A204.1 (cell line): ENCODE measurements at regions not wholly inside any gene's neighbourhood (a gene's known extent, or its start where the extent isn't known, plus 50 kb on each side); places are given as distances from the start of the nearest gene placed in this dataset.

Experiments
- FAIRE-seq: peaks from 2 replicates; lab custom pipeline; 2012; peaks lifted over from hg19 to GRCh38; lab: Jason Lieb, UNC

DNA sequence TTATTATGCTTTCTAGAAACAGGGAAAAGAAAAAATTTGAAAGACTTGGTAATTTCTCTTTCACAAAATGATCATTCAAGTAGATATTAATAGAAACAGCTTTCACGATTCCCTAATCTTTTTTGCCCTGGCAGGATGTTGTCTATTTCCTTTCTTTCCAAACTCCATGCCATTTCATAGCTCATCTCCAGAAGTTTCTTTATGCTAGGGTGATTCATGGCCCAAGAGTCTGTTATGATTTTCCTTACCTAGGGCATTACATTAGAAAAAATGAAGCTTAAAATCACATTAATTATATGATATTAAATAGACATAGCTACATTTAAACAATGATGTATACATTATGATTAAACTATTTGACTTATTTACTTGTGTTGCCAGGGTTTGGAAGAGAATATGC is 762.1 kb downstream of the LTN1 start:
- FAIRE-seq: no peak

DNA sequence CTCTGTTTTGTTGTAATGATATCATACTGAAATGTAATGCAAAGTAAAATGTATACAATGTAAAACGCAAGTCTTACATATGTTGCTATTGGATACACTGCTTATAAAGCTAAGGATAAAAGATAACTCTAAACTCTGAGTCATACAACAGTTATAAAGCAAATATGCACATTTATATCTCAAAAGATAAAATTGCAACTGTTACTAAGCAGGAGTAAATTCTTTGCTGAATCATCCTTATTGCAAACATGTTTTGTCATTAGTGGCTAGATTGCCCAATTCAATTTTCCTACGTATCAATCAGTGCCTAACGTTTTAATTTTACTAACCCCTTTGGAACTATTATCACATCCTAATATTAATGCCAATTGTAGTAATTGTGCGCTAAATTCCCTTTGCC is 762.9 kb downstream of the LTN1 start:
- no peak for FAIRE-seq

DNA sequence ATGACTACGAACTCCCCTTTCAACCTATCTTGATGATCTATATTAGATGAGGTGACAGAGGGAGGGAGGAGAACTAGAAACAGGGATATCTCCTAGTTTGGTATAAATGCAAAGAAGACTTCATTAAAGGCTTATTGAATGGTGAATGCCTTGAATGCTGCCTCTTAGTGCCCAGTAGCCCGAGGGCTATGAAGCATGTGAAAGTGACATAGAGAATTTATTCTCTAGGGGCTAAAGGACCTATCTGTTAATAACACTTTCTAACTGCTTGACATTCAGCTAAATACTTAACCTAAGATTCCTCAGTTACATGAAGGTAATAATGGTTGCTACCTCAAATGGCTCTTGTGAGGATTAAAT is 764.1 kb downstream of the LTN1 start:
- no peak for FAIRE-seq

DNA sequence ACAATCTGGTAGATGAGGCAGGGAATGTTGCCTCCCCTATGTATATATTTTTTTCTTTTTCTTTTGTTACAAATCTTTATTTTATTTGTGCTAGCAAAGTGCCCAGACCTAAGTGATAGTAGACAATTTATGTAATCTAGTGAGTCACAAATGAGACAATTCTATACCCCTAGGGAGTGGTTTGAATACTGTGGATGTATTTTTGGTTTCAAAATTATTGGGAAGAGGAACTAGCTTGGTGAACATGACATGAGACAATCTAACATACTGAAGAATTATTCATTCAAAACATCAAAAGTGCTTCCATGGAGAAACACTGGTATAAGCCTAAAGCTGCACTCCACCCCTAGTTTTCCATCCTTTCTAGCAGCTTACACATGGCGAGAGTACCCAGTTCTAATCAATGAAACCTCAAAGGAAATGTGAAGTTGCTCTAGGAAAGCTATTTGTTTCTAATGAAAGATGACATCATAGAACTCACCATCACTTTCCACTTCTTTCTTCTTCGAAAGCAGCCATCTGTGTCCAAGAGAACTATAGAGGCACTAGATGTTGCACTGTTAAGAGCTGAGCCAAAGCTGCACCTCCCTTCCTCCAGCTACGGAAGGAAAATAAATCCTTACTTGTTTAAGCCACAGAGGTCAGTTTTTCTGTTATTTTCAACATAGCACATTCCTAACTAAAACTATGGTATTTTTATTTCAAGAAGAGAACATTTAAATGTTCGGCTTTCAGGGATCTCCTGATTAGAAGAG is 764.6 kb downstream of the LTN1 start:
- FAIRE-seq: no peak

DNA sequence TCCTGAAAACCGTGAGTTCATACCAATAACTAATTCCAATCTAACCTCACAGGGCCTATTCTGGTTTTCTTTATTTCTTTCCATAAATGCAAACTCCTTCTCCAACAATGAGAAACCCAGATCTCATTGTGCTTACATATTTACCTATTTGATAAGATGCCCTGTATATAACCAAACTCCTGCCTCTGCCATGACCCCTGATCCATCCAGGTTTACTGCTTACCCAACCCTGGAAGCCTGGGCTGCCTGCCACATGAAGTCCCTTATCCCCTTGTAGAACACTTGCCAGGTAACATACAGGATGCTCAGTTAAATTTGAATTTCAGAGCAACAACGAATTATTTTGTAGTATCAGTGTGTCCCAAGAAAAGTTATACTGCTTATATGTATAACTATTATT is 766.1 kb downstream of the LTN1 start:
- no peak for FAIRE-seq

DNA sequence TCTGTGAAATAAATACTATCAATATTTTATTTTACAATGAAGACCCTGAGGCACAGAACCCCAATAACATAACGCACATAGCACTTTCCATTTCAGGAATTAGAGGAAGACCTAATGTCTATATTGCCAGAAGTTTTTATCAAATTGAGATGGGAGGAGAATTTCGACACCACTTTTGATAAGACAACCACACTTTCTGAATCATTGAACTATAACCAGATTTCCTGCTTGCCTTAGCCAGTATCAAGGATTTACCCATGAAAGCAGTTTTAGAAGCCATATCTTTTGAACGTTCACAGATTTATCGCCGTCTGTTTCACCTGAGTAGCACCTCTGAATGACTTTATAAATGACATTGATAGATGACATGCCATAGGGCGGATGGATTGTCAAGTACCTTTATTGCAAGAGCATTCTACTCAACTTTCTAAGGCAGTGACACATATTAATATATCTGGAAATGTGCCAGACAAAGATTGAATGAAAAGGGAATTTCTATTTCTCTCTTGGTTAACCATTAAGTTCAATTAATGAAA is 768.4 kb downstream of the LTN1 start:
- no peak for FAIRE-seq

DNA sequence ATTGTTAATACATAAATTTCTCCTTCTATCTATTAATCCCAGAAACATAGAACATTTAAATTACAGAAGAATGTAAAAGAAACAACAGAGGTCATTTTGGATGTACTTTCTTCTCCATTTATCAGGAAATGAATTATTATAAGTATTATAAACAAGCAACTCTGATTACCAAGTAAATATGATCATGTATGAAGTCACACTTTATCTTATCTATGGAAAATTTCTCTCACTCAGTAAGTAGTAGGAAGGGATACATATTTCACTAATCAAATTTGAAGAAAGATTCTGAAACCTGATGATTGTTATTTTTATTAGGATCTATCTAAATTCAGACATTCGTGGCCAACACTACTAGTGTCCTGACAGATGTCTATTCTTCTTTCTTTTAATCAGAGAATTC is 770.7 kb downstream of the LTN1 start:
- no peak for FAIRE-seq

DNA sequence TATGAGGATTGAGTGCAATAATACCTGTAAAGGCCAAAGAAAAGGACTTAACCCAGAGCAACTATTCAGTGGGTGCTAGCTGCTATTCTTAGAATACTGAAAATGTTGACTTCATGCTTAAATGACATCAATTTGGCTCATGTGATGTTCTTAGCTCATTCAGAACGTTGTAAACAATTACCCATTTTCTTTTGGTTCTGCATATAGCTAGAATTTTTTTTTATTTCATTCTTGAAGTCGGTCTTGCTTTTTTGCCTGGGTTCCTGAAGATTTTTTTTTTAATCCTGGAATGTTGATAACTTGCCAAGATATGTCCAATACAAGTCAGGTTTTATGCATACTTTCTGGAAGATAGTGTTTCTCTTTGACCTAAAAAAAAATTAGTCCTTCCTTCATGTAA is 772.0 kb downstream of the LTN1 start:
- no peak for FAIRE-seq

DNA sequence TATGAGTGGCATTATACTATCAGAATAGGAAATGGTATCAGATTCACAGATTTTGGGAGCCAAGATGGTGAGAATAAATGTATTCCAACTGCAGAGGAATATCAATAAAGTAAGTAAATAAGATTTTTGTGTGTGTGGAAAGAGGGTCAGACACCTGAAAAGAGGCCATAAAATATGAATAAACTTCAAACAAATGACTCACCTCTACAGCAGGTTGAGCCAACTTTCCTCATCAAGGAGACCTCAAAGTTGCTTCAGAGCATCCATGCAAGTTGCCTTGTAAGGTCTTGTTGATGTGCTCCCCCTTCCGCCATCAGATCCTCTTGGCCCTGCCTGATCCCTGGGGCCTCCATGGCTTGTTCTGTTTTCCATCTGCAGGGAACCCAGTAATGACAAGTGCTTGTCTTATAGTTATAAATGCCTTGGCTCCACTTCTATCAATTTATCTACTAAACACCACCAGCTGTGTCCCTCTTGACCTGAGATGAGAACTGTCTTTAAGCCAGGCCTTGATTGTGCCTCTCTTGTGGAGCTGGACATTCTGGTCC is 775.6 kb downstream of the LTN1 start:
- FAIRE-seq: no peak

DNA sequence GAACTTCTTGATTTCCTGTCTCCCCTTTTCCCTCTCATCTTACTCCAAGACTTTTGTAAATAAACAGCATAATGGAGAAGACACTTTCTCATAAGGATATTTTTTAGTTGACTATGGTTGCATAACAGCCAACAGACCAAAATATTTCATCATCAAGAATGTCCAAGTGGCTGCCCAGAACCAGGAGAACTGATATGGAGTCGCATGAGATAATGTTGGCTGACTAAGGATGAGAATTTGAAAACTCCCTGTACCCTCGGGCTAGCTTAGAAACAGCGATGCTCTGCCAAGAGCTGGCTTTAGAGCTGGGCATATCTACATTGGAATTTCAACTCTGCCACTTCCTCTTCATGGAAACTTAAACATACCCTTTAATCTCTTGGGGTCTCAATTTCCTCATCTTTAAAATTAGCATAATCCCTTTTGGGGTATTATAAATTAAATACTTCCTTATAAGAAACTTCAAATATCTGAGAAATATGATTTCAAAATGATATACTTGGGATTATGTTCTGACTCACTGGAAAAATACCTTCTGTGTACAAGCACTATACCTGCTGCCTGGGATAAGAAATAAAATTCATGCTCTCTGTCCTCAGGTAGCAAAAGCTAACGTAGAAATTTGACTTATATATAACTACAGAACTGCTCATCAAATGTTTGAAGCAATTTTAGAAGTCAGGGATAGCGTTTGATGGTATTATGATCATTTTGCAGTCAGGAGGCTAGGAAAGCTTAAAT is 777.3 kb downstream of the LTN1 start:
- FAIRE-seq: no peak

DNA sequence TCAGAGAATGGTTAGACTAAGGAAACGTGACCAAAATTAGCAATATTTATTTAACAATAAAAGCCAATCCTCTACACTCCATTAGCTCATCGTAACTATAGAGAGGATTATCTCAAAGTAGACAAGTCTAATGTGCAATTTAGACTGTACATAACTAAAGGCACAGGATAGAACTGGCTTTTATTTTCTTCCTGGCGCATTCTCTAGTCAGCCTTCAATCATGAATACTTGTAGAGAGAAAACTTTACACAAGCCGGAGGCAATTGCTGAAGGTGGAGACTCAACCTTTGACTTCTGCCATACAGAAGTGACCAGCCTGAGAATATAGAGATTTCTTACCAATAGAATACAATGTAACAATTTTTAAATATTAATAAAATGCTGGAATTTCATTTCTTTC is 777.9 kb downstream of the LTN1 start:
- FAIRE-seq: no peak

DNA sequence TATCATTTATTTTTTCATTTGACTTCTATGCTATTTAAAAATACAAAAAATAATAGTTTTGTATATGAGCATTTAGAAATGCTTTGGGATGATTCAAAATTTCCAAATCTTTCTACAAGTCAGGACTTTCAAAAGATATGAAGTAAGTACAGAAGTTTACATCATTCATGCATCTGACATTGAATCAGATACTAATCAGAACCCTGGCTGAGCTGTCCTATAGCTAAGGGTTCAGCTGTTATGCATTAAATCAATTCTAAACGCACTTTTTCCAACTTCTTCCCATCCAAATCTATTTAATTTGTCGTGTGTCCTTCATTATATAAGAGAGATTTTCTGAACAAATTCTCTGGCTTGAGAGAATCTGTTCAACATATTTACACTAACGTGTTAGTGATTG is 779.4 kb downstream of the LTN1 start:
- FAIRE-seq: no peak

DNA sequence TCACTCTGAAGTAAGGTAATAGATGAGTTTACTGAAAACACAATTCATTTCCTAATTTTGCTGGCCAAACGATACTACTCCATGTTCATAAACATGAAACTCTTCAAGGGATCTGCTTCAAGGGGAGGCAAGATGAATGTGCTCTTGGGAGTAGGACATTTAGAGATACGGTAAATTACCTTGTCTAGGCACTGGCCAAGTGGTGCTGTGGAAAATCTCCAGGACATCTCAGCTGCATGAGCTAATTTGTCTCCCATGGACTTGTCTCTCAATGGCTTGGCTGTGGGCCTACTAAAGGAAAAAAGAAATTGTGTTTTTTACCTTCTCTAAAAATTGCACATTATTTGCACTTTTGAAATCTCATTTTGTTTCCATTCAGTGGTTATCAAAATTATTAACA is 780.6 kb downstream of the LTN1 start:
- FAIRE-seq: no peak

DNA sequence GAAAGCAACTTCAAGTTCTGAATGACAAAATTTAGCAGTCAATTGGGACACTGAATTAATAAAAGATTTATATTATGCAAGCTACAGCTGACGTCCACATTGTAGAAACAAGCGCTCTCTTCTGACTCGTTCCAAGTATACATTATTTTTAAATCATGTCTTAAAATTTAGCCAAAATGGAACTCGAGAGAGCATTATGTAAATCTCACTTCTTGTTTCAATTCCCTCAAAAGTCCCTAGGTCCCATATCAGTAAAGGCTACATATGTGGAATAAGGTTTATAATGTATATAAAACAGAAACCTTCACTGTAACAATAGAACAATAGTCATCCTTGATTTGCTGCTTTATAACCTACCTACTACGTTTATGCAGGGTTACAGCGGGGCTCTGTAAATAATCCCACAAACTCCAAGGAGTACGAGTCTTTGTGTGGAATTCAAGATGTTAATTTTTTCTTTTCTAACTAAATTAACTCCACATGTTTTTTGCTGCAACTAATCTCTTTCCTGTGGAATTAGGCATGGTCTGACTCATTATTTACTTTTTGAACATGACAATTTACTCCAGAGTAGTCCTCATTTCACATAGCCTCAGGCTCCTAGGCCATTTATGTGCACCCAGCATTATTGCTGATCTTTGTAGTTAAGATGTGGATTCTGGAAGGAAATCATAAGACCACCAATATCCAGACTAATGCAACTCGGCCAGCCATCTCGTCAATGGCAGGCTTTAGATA is 785.1 kb downstream of the LTN1 start:
- no peak for FAIRE-seq

DNA sequence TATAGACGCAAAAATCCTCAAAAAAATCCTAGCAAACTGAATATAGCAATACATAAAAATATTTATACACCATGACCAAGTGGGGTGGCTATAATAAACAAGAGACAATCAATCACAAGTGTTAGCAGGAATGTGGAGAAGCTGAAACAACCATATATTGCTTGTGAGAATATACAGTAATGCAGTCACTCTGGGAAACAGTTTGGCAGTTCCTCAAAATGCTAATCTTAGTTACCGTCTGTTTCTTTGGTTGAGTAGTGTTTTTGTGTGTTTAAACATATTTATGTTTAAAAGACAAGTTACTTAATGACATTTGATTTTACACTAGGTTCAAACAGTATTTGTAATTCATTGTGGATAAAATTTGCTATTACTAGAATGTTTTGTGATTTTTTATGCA is 792.0 kb downstream of the LTN1 start:
- no peak for FAIRE-seq

DNA sequence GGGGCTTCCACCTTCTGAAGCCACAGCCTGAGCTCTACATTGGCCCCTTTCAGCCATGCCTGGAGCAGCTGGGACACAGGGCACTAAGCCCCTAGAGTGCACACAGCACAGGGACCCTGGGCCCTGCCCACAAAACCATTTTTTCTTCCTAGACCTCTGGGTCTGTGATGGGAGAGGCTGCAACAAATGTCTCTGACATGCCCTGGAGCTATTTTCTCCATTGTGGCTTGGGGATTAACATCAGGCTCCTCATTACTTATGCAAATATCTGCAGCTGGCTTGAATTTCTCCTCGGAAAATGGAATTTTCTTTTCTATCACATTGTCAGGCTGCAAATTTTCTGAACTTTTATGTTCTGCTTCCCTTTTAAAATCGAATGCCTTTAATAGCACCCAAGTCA is 795.7 kb downstream of the LTN1 start:
- FAIRE-seq: no peak

DNA sequence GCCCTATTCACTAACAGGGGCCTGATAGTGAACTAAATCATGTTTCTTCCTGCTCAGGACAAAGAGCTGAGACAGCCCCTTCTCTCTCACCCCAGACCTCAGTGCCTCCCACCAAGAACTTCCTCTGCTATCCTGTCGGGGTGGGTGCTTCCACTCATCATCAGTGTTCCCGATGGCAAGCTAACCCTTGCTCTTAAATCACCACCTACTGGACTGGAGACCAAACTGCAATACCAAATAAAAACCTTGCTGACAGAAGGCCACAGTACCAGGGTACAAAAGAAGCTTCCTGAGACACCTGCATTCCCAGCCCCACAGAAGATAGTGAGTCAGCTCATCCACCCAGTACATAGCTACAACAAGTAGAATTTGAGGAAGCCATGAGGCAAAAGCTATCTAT is 799.5 kb downstream of the LTN1 start:
- FAIRE-seq: no peak

DNA sequence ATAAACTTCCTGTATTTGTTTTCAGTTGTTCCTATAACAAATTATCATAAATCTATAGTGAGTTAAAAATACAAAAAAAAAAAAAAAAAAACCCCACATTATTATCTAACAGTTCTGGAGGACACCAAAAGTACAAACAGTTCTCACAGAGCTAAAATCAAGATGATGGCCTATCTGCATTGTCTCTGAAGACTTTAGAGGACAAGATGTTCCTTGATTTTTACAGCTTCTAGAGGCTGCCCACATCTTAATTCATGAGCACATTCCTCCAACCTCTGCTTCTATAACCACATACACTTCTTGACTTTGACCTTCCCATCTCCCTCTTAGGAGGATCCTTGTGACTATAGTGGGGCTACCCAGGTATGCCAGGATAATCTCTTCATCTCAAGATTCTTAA is 806.1 kb downstream of the LTN1 start:
- no peak for FAIRE-seq

DNA sequence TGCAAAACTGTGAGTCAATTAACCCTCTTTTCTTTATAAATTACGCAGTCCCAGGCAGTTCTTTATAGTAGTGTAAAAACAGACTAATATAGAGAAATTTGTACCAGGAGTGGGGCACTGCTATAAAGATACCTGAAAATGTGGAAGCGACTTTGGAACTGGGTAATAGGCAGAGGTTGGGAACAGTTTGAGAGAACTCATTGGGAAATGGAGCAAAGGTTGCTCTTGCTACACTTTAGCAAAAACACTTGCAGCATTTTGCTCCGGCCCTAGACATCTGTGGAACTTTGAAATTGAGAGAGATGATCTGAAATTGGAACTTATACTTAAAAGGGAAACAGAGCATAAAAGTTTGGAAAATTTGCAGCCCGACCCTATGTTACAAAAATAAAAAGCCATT is 810.9 kb downstream of the LTN1 start:
- FAIRE-seq: no peak

DNA sequence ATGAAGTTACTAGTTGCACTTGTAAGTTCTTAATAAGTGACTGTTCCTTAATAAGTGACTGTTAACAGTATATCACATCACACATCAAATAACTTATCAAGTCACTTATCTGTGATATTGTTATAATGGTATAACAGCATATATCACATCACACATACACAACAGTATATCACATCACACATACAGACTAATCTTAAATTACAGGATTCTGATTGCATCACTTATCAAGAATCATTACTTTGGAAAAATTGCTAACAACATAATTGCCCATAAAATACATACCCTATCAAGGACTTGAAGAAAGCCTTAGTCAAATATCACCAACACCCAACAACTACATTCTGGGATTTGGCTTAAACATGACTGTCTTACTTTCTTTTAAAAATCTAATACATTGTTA is 813.5 kb downstream of the LTN1 start:
- FAIRE-seq: no peak

DNA sequence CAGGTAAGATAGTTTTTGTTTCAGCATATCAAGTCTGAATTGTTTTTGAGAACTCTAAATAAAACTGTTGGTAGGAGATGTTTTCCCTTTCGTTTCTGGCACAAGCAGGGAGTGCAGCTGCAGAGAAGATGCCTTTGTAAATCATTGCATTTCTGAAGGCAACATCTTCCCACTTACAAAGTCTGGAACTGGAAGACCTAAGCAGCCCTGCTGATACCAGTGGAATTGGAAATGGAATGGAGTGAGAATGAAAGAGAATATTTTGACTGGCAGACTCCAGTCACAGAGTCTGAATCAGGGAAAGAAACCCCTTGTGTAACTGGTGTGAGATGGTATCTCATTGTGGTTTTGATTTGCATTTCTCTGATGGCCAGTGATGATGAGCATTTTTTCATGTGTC is 815.6 kb downstream of the LTN1 start:
- FAIRE-seq: no peak

DNA sequence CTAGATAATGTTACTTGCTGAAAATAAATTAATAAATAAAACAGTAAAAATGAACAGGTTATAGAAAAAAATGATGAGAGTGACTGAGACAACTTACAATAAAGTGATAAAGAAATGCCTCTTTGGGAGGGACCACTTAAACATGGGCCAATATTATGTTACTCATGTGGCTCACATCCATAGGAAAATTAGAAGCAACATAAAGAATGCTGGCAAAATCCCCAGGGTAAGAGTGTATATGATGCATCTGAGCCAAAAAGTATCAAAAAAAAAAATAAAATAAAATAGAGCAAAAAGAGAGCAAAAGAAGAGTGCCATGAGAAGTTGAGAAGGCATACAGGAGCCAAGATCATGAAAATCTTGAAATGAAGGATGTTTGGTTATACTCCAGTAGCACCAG is 818.0 kb downstream of the LTN1 start:
- FAIRE-seq: no peak

DNA sequence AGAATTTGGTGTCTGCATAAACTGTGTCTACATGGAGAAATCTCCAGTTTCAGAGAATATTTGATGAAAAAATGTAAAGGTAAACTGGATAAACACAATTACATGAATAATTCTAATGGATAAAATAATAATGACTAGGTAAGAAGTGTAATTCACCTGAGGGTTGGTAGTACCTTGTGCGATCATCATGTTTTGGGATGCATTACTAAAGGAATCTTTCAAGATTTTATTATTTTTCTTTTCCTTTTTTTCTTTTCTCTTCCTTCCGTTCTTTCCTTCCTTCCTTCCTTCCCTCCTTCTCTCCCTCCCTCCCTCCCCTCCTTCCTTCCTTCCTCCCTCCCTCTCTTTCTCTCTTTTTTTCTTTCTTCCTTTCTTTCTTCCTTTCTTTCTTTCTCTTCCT is 818.7 kb downstream of the LTN1 start:
- FAIRE-seq: no peak
